ENCODE measurements at regions not wholly inside any gene's neighbourhood (a gene's known extent, or its start where the extent isn't known, plus 50 kb on each side); places are given as distances from the start of the nearest gene placed in this dataset.

DNA sequence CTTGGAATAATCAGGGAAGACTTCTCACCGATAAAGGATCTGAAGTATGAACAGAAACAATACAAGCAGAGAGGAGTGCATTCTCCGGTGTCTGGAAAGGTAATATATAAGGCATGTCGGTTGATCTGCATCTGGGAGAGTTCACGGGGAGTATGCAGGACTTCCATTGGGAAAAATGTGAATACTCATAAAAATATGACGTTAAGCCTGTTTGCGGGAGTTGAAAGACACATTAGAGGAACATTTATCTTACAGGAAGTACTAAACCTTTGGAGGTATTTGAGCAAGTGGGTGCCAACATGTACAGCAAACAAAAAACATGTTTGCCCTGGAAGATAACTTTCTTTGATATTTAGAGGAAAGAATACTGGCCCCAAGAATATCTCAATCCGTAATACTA is 286.8 kb downstream of the SLITRK6 start:
- TF ChIP-seq, protein P1, sequence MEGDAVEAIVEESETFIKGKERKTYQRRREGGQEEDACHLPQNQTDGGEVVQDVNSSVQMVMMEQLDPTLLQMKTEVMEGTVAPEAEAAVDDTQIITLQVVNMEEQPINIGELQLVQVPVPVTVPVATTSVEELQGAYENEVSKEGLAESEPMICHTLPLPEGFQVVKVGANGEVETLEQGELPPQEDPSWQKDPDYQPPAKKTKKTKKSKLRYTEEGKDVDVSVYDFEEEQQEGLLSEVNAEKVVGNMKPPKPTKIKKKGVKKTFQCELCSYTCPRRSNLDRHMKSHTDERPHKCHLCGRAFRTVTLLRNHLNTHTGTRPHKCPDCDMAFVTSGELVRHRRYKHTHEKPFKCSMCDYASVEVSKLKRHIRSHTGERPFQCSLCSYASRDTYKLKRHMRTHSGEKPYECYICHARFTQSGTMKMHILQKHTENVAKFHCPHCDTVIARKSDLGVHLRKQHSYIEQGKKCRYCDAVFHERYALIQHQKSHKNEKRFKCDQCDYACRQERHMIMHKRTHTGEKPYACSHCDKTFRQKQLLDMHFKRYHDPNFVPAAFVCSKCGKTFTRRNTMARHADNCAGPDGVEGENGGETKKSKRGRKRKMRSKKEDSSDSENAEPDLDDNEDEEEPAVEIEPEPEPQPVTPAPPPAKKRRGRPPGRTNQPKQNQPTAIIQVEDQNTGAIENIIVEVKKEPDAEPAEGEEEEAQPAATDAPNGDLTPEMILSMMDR (IDR thresholded peaks at IDR 0.05) = no peak
- no peak for DNase-seq
- H3K9me3 ChIP-seq = no peaks in the 10 kb centered on the region
- WGBS, 3 donors = 72 to 79% (median 79%) methylated on average over 7 of the region's 7 CpGs
- no peaks in the 10 kb centered on the region for H3K36me3 ChIP-seq (ENCODE audit: insufficient read depth in 1 of 2, low read depth in 1 of 2)
- H3K27me3 ChIP-seq (ENCODE audit: insufficient read depth in 3 of 3, low read length in 2 of 3) = no peaks in the 10 kb centered on the region
- intact Hi-C loops (cut with DNase I) = no loop called here
- H3K4me1 ChIP-seq = no peaks in the 10 kb centered on the region
- no peak for ATAC-seq
- H3K27ac ChIP-seq = no peak overlapping the region
- H3K4me3 ChIP-seq = no peak overlapping the region

DNA sequence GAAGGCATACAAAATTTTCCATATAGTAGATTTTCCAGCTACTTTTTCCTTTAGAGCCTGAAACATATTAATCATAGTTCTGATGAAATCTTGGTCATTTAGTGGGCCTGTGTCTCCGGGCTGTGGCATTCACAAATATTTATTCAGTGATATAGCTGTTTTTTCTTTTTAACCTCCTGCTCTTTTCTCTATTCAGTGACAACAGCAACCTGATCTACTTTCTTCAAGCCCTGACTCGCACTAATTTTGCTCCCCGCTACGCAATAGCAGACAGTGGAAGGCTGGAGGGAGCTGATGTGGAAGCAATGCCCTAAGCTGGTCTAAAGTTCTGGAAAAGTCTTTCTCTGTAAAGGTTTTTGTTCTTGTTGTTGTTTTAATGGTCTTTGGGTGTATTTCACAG is 289.7 kb downstream of the SLITRK6 start:
- DNase-seq (no peak), ATAC-seq (no peak)
- no peak overlapping the region for H3K27ac ChIP-seq
- H3K36me3 ChIP-seq (ENCODE audit: insufficient read depth in 1 of 2, low read depth in 1 of 2) = no peaks in the 10 kb centered on the region
- WGBS, 3 donors = 76 to 85% (median 79%) methylated on average over 4 of the region's 4 CpGs
- no peaks in the 10 kb centered on the region for H3K4me1 ChIP-seq
- intact Hi-C loops (cut with DNase I) = no loop called here
- no peaks in the 10 kb centered on the region for H3K9me3 ChIP-seq
- no peak overlapping the region for H3K4me3 ChIP-seq
- TF ChIP-seq, protein P1 (IDR thresholded peaks at IDR 0.05) = no peak
- H3K27me3 ChIP-seq (ENCODE audit: insufficient read depth in 3 of 3, low read length in 2 of 3) = no peaks in the 10 kb centered on the region

DNA sequence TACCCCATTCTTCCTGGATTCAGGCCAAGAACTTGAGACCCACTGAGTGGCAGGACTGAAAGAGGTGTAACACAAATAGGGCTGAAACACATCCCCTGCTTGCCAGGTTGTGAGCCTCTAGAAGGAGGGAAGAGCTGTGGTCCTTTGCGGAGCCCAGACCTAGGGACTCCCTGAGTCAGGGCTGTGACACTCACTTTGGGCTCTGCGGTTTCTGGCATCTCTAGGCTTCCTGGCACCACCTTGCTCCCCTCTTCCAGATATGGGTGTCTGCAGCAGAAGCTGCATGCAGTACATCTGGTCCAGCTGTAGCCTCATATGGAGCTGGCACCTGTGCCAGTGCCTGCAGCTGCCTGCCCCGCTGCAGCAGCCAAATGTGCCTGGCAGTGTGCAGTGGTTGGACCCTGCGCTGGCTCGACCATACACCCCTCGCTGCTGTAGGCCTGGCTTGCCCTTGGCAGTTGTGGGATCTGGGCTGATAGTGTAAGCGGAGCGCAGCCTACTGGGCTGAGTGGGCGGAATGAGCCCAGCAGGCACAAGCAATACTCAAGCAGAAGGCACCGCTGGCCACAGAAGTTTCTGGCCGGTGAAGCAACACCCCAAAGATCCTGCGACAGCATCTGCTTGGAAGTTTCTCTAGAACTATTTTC is 290.4 kb downstream of the SLITRK6 start:
- intact Hi-C loops (cut with DNase I) = no loop called here
- Histone ChIP-seq H3K27ac (no peak overlapping the region), H3K9me3 (no peaks in the 10 kb centered on the region), H3K4me3 (no peak overlapping the region), H3K27me3 (ENCODE audit: insufficient read depth in 3 of 3, low read length in 2 of 3) (no peaks in the 10 kb centered on the region), H3K36me3 (ENCODE audit: insufficient read depth in 1 of 2, low read depth in 1 of 2) (no peaks in the 10 kb centered on the region), H3K4me1 (no peaks in the 10 kb centered on the region)
- TF ChIP-seq, protein P1 (IDR thresholded peaks at IDR 0.05) = no peak
- no peak for ATAC-seq
- no peak for DNase-seq
- 75 to 77% (median 76%) methylated on average over 12 of the region's 12 CpGs for WGBS, 3 donors

DNA sequence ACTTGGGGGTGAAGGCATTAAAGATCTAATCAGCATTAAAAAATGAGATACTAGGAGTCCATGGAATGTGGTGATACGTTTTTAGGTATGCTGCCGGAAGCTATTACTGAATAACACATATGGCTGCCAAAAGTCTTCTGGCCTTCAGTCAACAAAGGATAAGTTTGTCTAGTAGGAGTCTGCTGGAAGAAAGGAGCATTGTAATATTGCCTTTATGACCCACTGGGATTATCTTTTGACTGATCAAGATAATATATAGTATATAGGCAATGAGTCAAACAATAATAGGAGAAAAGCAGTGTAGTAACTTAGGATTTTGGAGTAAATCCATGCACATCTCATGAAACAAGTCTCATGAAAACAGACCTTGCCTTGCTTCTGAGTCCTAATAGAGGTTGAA is 295.4 kb downstream of the SLITRK6 start:
- ATAC-seq (no peak), DNase-seq (no peak)
- Histone ChIP-seq H3K4me3 (no peak overlapping the region), H3K27me3 (ENCODE audit: insufficient read depth in 3 of 3, low read length in 2 of 3) (no peaks in the 10 kb centered on the region), H3K27ac (no peak overlapping the region), H3K36me3 (ENCODE audit: insufficient read depth in 1 of 2, low read depth in 1 of 2) (no peaks in the 10 kb centered on the region), H3K9me3 (no peaks in the 10 kb centered on the region), H3K4me1 (no peaks in the 10 kb centered on the region)
- intact Hi-C loops (cut with DNase I) = no loop called here
- WGBS, 3 donors = 12 to 27% (median 18%) methylated on average over 2 of the region's 2 CpGs
- TF ChIP-seq, protein P1 (IDR thresholded peaks at IDR 0.05) = no peak

DNA sequence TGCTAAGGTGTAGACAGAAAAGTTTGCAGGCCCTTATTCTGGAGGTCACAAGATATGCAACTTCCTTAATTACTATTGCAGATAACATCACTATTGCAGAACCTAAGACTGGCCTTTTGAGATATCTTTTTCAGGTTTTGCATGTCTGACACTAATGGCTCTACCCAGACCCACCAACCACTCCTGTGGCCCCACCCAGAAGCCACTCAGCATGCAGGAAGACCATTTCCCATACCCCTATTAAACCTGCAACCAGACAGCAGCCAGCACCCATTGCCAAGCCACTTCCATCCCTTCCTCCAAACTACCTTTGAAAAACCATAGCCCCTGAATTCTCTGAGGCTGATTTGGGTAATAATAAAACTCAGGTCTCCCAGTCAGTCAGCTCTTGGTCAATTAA is 297.6 kb downstream of the SLITRK6 start:
- intact Hi-C loops (cut with DNase I) = no loop called here
- Histone ChIP-seq H3K36me3 (ENCODE audit: insufficient read depth in 1 of 2, low read depth in 1 of 2) (no peaks in the 10 kb centered on the region), H3K4me3 (no peak overlapping the region), H3K27me3 (ENCODE audit: insufficient read depth in 3 of 3, low read length in 2 of 3) (no peaks in the 10 kb centered on the region), H3K4me1 (no peaks in the 10 kb centered on the region), H3K27ac (no peak overlapping the region), H3K9me3 (no peaks in the 10 kb centered on the region)
- TF ChIP-seq, protein P1 (IDR thresholded peaks at IDR 0.05) = no peak
- DNase-seq = no peak
- no peak for ATAC-seq
